ENCODE measurements at regions not wholly inside any gene's neighbourhood (a gene's known extent, or its start where the extent isn't known, plus 50 kb on each side); places are given as distances from the start of the nearest gene placed in this dataset.

- H3K4me3 Mint-ChIP-seq (ENCODE audit: unreplicated experiment), result no peak overlapping the region
- no peaks in the 10 kb centered on the region for H3K9me3 Mint-ChIP-seq (ENCODE audit: low read depth)
- H3K27ac Mint-ChIP-seq (ENCODE audit: unreplicated experiment), result no peak overlapping the region
- peaks cover 15% of the 10 kb centered on the region for H3K27me3 Mint-ChIP-seq (ENCODE audit: low read depth)
- H3K4me1 Mint-ChIP-seq (ENCODE audit: low read depth), result no peaks in the 10 kb centered on the region
- H3K36me3 Mint-ChIP-seq (ENCODE audit: low read depth), result no peaks in the 10 kb centered on the region
- no peak for DNase-seq (ENCODE audit: low spot score)
- TF ChIP-seq, protein P1, sequence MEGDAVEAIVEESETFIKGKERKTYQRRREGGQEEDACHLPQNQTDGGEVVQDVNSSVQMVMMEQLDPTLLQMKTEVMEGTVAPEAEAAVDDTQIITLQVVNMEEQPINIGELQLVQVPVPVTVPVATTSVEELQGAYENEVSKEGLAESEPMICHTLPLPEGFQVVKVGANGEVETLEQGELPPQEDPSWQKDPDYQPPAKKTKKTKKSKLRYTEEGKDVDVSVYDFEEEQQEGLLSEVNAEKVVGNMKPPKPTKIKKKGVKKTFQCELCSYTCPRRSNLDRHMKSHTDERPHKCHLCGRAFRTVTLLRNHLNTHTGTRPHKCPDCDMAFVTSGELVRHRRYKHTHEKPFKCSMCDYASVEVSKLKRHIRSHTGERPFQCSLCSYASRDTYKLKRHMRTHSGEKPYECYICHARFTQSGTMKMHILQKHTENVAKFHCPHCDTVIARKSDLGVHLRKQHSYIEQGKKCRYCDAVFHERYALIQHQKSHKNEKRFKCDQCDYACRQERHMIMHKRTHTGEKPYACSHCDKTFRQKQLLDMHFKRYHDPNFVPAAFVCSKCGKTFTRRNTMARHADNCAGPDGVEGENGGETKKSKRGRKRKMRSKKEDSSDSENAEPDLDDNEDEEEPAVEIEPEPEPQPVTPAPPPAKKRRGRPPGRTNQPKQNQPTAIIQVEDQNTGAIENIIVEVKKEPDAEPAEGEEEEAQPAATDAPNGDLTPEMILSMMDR (IDR thresholded peaks at IDR 0.05), result no peak
Measured at GRCh38 chr14:30373526-30373925, 185.4 kb upstream of the G2E3 start.

DNA sequence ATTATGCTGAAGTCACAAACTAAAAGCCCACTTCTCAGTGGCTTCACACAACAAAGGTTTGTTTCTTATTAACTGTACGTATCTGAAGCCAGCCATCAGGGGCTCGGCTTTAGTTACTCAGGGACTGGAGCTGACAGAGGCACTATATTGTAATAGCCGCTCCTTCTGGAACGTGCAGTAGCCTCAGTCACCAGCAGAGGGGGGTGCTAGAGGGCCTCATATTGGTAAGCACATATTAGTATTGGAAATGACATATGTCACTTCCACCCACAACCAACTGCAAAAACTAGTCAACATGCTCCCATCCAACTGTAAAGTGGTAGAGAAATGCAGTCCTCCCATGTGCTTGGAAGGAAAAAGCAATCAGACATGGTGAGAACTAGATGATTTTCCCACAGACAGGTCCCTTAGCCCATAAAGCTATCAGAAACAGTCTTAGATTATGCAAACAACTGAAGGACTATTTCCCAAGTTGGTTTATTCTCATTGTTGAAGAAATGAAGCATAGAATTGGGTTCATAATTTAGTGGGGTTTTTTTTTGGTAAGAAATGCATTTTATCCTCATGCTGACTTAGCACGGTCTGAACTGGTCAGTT, 183.6 kb upstream of the G2E3 start:
- TF ChIP-seq, protein P1 (IDR thresholded peaks at IDR 0.05), result peak; percentile 83
- Mint-ChIP-seq H3K9me3 (ENCODE audit: low read depth) (no peaks in the 10 kb centered on the region), H3K27ac (ENCODE audit: unreplicated experiment) (no peak overlapping the region), H3K4me3 (ENCODE audit: unreplicated experiment) (no peak overlapping the region), H3K4me1 (ENCODE audit: low read depth) (no peaks in the 10 kb centered on the region), H3K27me3 (ENCODE audit: low read depth) (peaks cover 21% of the 10 kb centered on the region), H3K36me3 (ENCODE audit: low read depth) (no peaks in the 10 kb centered on the region)
- DNase-seq (ENCODE audit: low spot score), result no peak

- DNase-seq (ENCODE audit: low spot score), result no peak
- H3K4me3 Mint-ChIP-seq (ENCODE audit: unreplicated experiment), result no peak overlapping the region
- peaks cover 15% of the 10 kb centered on the region for H3K27me3 Mint-ChIP-seq (ENCODE audit: low read depth)
- no peak overlapping the region for H3K27ac Mint-ChIP-seq (ENCODE audit: unreplicated experiment)
- H3K4me1 Mint-ChIP-seq (ENCODE audit: low read depth), result no peaks in the 10 kb centered on the region
- H3K9me3 Mint-ChIP-seq (ENCODE audit: low read depth), result no peaks in the 10 kb centered on the region
- H3K36me3 Mint-ChIP-seq (ENCODE audit: low read depth), result no peaks in the 10 kb centered on the region
- TF ChIP-seq, protein P1 (IDR thresholded peaks at IDR 0.05), result no peak
Measured at GRCh38 chr14:30381861-30382480, 177.0 kb upstream of the G2E3 start.

DNA sequence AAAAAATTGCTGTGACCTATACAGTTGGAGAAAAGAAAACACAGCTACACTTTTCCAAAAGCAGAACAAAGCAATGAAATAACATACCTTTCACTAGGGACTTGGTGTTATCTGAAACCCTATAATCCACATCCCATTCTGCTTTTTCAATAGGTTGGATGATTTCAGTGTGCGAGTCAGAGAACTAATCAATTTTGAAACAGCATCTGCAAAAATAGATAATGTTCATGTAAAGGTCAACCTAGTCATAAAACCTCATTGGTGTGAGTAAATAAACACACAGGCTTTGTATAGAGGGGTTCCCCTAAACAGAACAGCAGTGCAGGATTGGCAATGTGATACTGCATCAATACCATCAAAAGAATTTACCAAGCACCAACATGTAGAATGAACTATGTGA, 173.0 kb upstream of the G2E3 start:
- no peaks in the 10 kb centered on the region for H3K9me3 Mint-ChIP-seq (ENCODE audit: low read depth)
- no peaks in the 10 kb centered on the region for H3K36me3 Mint-ChIP-seq (ENCODE audit: low read depth)
- no peak overlapping the region for H3K4me3 Mint-ChIP-seq (ENCODE audit: unreplicated experiment)
- peaks cover 14% of the 10 kb centered on the region for H3K27me3 Mint-ChIP-seq (ENCODE audit: low read depth)
- H3K4me1 Mint-ChIP-seq (ENCODE audit: low read depth), result no peaks in the 10 kb centered on the region
- no peak for DNase-seq (ENCODE audit: low spot score)
- no peak overlapping the region for H3K27ac Mint-ChIP-seq (ENCODE audit: unreplicated experiment)
- TF ChIP-seq, protein P1 (IDR thresholded peaks at IDR 0.05), result no peak

- no peak overlapping the region for H3K27ac Mint-ChIP-seq (ENCODE audit: unreplicated experiment)
- peaks cover 19% of the 10 kb centered on the region for H3K27me3 Mint-ChIP-seq (ENCODE audit: low read depth)
- H3K4me1 Mint-ChIP-seq (ENCODE audit: low read depth), result no peaks in the 10 kb centered on the region
- no peak for DNase-seq (ENCODE audit: low spot score)
- H3K4me3 Mint-ChIP-seq (ENCODE audit: unreplicated experiment), result no peak overlapping the region
- H3K36me3 Mint-ChIP-seq (ENCODE audit: low read depth), result no peaks in the 10 kb centered on the region
- TF ChIP-seq, protein P1 (IDR thresholded peaks at IDR 0.05), result no peak
- H3K9me3 Mint-ChIP-seq (ENCODE audit: low read depth), result no peaks in the 10 kb centered on the region
Measured at GRCh38 chr14:30387871-30388270, 171.1 kb upstream of the G2E3 start.
